Vagina (tissue), 2 donors: ENCODE measurements at regions not wholly inside any gene's neighbourhood (a gene's known extent, or its start where the extent isn't known, plus 50 kb on each side); places are given as distances from the start of the nearest gene placed in this dataset.

Experiments used
- DNase-seq, 2 donors: peaks; one replicate each; pipeline ENCODE4 v3.0.0-alpha.2; 2017; ENCODE audit errors: extremely low spot score in 2 of 2
- H3K27ac ChIP-seq: fragments of 200-600 bp; sonication (generic); one replicate; pipeline ENCODE4 v1.5.1; 2019
- H3K27me3 ChIP-seq: fragments of 200-600 bp; sonication (generic); one replicate; pipeline ENCODE4 v1.5.1; 2019
- H3K36me3 ChIP-seq, 2 donors: fragments of 200-600 bp; sonication (generic); one replicate each; pipeline ENCODE4 v1.5.1; 2017 to 2019
- H3K4me1 ChIP-seq: fragments of 200-600 bp; sonication (generic); one replicate; pipeline ENCODE4 v1.5.1; 2019
- H3K4me3 ChIP-seq, 2 donors: fragments of 200-600 bp; sonication (generic); 1 replicate in 1 of 2; 2 replicates in 1 of 2; pipeline ENCODE4 v1.5.1; 2016 to 2019
- H3K9me3 ChIP-seq: fragments of 200-600 bp; sonication (generic); one replicate; pipeline ENCODE4 v1.5.1; 2019
- POLR2A ChIP-seq, 2 donors: fragments of 450-650 bp; IDR thresholded peaks; one replicate each; pipeline ENCODE4 v1.6.1; 2017; ENCODE audit warnings: antibody characterized with exemption in 2 of 2, mild to moderate bottlenecking in 2 of 2, moderate library complexity in 2 of 2
- POLR2AphosphoS5 ChIP-seq, 2 donors: sonication (generic); formaldehyde crosslinking; IDR thresholded peaks; one replicate each; pipeline ENCODE4 v1.9.0; 2017; ENCODE audit warnings: antibody characterized with exemption in 2 of 2, mild to moderate bottlenecking in 2 of 2, low read depth in 1 of 2; ENCODE audit not compliant: insufficient read depth in 1 of 2
- intact Hi-C: fragments of 100-400 bp; cut with DNase I; formaldehyde crosslinking; loops from one replicate; pipeline ENCODE4 v1.15.1; 2023
- TF ChIP-seq, protein P1 (sequence below), 3 experiments: fragments of 450-650 bp in 2 of 3; fragments of 200-600 bp in 1 of 3; sonication (generic) in 1 of 3; IDR thresholded peaks; one replicate each; pipeline ENCODE4 v1.5.1; 2017 to 2019; ENCODE audit warnings: antibody characterized with exemption in 3 of 3, mild to moderate bottlenecking in 2 of 3, moderate library complexity in 2 of 3

DNA sequence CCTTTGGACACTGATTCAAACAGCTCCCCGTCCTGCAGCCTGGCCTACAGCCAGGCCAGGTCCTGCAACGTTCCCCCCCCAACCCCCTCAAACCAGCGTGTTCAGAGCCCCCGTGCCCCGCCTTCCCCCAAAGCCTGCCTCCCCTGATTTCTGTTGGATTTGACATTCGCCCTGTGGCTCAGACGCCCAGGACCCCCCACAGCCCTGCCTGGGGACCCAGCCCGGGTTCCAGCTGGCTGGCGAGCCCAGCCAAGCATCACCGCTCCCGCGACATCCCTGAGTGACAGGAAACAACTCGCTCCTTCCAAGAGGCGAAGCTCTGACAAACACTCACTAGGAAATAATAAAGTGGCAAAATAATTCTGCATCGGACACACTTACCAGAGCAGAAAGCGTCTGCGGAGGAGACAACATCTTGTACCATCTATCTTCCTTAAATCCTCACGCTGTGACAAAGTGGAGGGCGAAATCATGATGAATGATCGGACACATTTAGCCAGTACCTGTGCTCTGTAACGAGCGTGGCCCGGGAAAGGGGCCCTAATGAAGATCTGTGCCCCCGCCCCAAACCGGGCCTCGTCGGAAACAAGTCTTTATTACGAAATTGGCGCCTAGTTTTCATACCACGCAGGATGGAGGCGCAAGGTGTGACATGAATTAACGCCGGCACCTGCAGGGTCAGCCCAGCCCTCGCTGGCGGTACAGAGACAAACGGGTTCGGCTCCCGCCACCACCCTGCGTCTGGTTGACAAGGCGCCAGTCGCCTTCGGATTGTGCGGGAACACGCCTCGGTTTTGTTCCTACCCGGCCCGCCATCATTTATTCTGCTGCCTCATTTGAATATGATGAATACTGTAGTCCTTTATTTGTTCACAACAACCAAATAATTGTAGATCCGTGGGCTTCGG is 91.0 kb upstream of the MVB12B start:
- DNase-seq: no peak
- intact Hi-C loops: no loop called here

DNA sequence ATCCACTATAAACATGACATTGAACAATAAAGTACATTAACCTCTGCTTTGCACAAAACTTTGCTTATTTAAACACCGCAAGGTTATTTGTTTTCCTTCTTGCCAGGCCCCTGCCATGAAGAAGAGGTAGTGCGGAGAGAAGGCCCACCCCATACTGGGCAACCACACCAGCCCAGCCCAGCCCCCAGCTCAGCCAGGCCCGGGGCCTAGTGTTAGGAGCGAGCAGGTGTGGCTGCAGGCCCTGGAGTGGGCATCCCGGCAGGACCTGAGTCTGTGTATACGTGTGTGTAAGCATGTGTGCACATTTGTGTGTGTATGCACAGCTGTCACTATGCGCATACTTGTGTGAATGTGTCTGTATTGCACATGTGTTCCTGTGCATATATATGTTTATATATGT is 90.4 kb upstream of the MVB12B start:
- intact Hi-C loops: no loop called here
- TF ChIP-seq POLR2A (IDR thresholded peaks at IDR 0.05): no peak
- TF ChIP-seq, protein P1, sequence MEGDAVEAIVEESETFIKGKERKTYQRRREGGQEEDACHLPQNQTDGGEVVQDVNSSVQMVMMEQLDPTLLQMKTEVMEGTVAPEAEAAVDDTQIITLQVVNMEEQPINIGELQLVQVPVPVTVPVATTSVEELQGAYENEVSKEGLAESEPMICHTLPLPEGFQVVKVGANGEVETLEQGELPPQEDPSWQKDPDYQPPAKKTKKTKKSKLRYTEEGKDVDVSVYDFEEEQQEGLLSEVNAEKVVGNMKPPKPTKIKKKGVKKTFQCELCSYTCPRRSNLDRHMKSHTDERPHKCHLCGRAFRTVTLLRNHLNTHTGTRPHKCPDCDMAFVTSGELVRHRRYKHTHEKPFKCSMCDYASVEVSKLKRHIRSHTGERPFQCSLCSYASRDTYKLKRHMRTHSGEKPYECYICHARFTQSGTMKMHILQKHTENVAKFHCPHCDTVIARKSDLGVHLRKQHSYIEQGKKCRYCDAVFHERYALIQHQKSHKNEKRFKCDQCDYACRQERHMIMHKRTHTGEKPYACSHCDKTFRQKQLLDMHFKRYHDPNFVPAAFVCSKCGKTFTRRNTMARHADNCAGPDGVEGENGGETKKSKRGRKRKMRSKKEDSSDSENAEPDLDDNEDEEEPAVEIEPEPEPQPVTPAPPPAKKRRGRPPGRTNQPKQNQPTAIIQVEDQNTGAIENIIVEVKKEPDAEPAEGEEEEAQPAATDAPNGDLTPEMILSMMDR (IDR thresholded peaks at IDR 0.05): no peak
- no peaks in the 10 kb centered on the region for H3K9me3 ChIP-seq
- H3K36me3 ChIP-seq: no peaks in the 10 kb centered on the region
- no peaks in the 10 kb centered on the region for H3K27me3 ChIP-seq
- no peak overlapping the region for H3K27ac ChIP-seq
- no peak for DNase-seq
- no peaks in the 10 kb centered on the region for H3K4me1 ChIP-seq
- H3K4me3 ChIP-seq: no peak overlapping the region

More for the DNA sequence above, 91.0 kb upstream of the MVB12B start:
- Histone ChIP-seq H3K4me3 (no peak overlapping the region), H3K9me3 (no peaks in the 10 kb centered on the region), H3K27me3 (no peaks in the 10 kb centered on the region), H3K27ac (no peak overlapping the region), H3K4me1 (no peaks in the 10 kb centered on the region), H3K36me3 (no peaks in the 10 kb centered on the region)
- TF ChIP-seq, protein P1 (IDR thresholded peaks at IDR 0.05): no peak
- TF ChIP-seq POLR2A (IDR thresholded peaks at IDR 0.05) (no peak), POLR2AphosphoS5 (IDR thresholded peaks at IDR 0.05; ENCODE audit: insufficient read depth in 1 of 2, low read depth in 1 of 2) (no peak)

DNA sequence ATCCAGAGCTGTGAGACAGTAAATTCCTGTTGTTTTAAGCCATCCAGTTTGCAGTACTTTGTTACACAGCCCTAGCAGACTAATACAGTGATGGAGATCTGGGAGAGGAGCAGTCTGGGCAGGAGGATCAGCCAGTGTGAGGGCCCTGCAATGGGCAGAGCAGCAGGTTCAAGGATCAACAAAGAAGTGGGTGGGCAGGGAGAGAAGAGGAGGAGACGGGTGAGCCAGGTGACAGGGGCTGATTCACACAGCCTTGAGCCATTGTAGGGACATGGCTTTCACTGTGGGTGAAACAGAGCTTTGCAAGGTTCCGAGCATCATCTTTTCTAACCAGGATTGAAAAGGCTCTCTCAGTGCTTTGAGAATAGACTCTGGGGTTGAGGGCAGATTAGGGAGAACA is 88.2 kb upstream of the MVB12B start:
- no peaks in the 10 kb centered on the region for H3K4me1 ChIP-seq
- H3K4me3 ChIP-seq: no peak overlapping the region
- H3K27me3 ChIP-seq: no peaks in the 10 kb centered on the region
- no peak overlapping the region for H3K27ac ChIP-seq
- intact Hi-C loops: no loop called here
- no peaks in the 10 kb centered on the region for H3K9me3 ChIP-seq
- no peaks in the 10 kb centered on the region for H3K36me3 ChIP-seq
- DNase-seq: no peak
- TF ChIP-seq POLR2AphosphoS5 (IDR thresholded peaks at IDR 0.05; ENCODE audit: insufficient read depth in 1 of 2, low read depth in 1 of 2): no peak
- TF ChIP-seq POLR2A (IDR thresholded peaks at IDR 0.05): no peak
- TF ChIP-seq, protein P1 (IDR thresholded peaks at IDR 0.05): no peak

DNA sequence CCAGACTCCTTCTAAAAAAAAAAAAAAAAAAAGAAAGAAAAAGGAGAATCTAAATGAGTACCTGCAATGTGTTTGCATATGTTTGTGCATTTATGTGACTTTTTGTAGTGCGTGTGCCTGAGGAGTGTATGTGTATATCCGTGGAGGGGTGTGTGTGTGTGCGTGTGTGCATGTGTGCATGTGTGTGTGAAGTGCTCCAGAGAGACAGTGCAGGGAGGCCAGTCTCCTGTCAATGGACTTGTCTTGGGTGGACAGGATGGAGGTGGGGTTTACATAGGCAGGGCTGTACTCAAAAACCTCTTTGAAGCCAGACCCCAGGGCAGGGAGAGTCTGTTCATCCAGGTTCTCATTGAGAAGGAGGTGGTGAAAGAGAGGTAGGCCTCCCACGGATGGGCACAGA is 87.1 kb upstream of the MVB12B start:
- no peaks in the 10 kb centered on the region for H3K36me3 ChIP-seq
- H3K27ac ChIP-seq: no peak overlapping the region
- DNase-seq: no peak
- TF ChIP-seq, protein P1 (IDR thresholded peaks at IDR 0.05): no peak
- TF ChIP-seq POLR2AphosphoS5 (IDR thresholded peaks at IDR 0.05; ENCODE audit: insufficient read depth in 1 of 2, low read depth in 1 of 2) (no peak), POLR2A (IDR thresholded peaks at IDR 0.05) (no peak)
- H3K27me3 ChIP-seq: no peaks in the 10 kb centered on the region
- intact Hi-C loops: no loop called here
- no peak overlapping the region for H3K4me3 ChIP-seq
- H3K4me1 ChIP-seq: no peaks in the 10 kb centered on the region
- no peaks in the 10 kb centered on the region for H3K9me3 ChIP-seq

DNA sequence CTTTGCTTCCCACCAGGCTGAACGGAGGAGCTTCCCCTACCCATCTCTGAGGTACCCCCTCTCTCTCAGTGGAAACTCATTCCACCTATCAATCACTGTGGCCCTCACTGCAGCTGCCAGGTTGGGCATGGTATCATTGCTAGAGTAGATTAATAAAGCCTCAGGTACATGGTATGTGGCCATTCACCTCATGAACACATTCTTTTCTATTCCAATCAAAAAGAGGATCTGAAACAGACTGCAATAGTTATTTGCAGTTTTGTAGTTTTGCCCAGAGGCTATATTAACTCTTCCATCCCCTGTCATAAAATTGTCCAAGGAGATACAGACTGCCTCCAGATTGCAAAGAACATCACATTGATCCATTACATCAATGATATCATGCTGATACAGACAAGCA is 85.8 kb upstream of the MVB12B start:
- TF ChIP-seq, protein P1 (IDR thresholded peaks at IDR 0.05): no peak
- TF ChIP-seq POLR2A (IDR thresholded peaks at IDR 0.05) (no peak), POLR2AphosphoS5 (IDR thresholded peaks at IDR 0.05; ENCODE audit: insufficient read depth in 1 of 2, low read depth in 1 of 2) (no peak)
- Histone ChIP-seq H3K27ac (no peak overlapping the region), H3K27me3 (no peaks in the 10 kb centered on the region), H3K36me3 (no peaks in the 10 kb centered on the region), H3K9me3 (no peaks in the 10 kb centered on the region), H3K4me1 (no peaks in the 10 kb centered on the region), H3K4me3 (no peak overlapping the region)
- DNase-seq: no peak
- intact Hi-C loops: no loop called here
